ENCODE measurements at regions not wholly inside any gene's neighbourhood (a gene's known extent, or its start where the extent isn't known, plus 50 kb on each side); places are given as distances from the start of the nearest gene placed in this dataset.
"Not testable (repeated sequence)": the region's sequence is repeated elsewhere in the genome, so short reads cannot be mapped to it uniquely, and the experiment has no call there.

GRCh38 chr5:162603443-162604070, 536.0 kb downstream of the GABRG2 start:
- H3K9me3 Mint-ChIP-seq = peaks cover 7% of the 10 kb centered on the region
- H3K27me3 Mint-ChIP-seq = no peaks in the 10 kb centered on the region
- no peak overlapping the region for H3K27ac Mint-ChIP-seq (ENCODE audit: low read depth)
- no peak for DNase-seq (ENCODE audit: low spot score in 2 of 2)
- H3K36me3 Mint-ChIP-seq (ENCODE audit: insufficient read depth) = no peaks in the 10 kb centered on the region
- no peak overlapping the region for H3K4me3 Mint-ChIP-seq
- ATAC-seq (replicated peaks; ENCODE audit: extremely low read depth, poor library complexity, severe bottlenecking) = no peak
- no peaks in the 10 kb centered on the region for H3K4me1 Mint-ChIP-seq

- DNase-seq (ENCODE audit: low spot score in 2 of 2) (no peak), ATAC-seq (replicated peaks; ENCODE audit: extremely low read depth, poor library complexity, severe bottlenecking) (no peak)
- Mint-ChIP-seq H3K27me3 (no peaks in the 10 kb centered on the region), H3K4me3 (no peak overlapping the region), H3K27ac (ENCODE audit: low read depth) (no peak overlapping the region), H3K4me1 (no peaks in the 10 kb centered on the region), H3K36me3 (ENCODE audit: insufficient read depth) (no peaks in the 10 kb centered on the region), H3K9me3 (peaks cover 18% of the 10 kb centered on the region)
Observed at GRCh38 chr5:162607879-162608278, 540.3 kb downstream of the GABRG2 start.

GRCh38 chr5:162621726-162622263, 554.2 kb downstream of the GABRG2 start:
- not testable (repeated sequence) for H3K27me3 Mint-ChIP-seq; H3K4me1 Mint-ChIP-seq; ATAC-seq (replicated peaks; ENCODE audit: extremely low read depth, poor library complexity, severe bottlenecking); H3K36me3 Mint-ChIP-seq (ENCODE audit: insufficient read depth); DNase-seq (ENCODE audit: low spot score in 2 of 2); H3K4me3 Mint-ChIP-seq; H3K27ac Mint-ChIP-seq (ENCODE audit: low read depth)
- peaks cover 11% of the 10 kb centered on the region for H3K9me3 Mint-ChIP-seq

GRCh38 chr5:162624110-162624509, 556.5 kb downstream of the GABRG2 start:
- ATAC-seq (replicated peaks; ENCODE audit: extremely low read depth, poor library complexity, severe bottlenecking) = no peak
- peaks cover 21% of the 10 kb centered on the region for H3K9me3 Mint-ChIP-seq
- H3K36me3 Mint-ChIP-seq (ENCODE audit: insufficient read depth) = no peaks in the 10 kb centered on the region
- DNase-seq (ENCODE audit: low spot score in 2 of 2) = no peak
- no peak overlapping the region for H3K4me3 Mint-ChIP-seq
- no peaks in the 10 kb centered on the region for H3K4me1 Mint-ChIP-seq
- H3K27me3 Mint-ChIP-seq = no peaks in the 10 kb centered on the region
- H3K27ac Mint-ChIP-seq (ENCODE audit: low read depth) = no peak overlapping the region

GRCh38 chr5:162637481-162637880, 569.9 kb downstream of the GABRG2 start:
- Mint-ChIP-seq H3K9me3 (peaks cover 19% of the 10 kb centered on the region), H3K27me3 (no peaks in the 10 kb centered on the region), H3K27ac (ENCODE audit: low read depth) (no peak overlapping the region), H3K4me1 (no peaks in the 10 kb centered on the region), H3K4me3 (no peak overlapping the region), H3K36me3 (ENCODE audit: insufficient read depth) (no peaks in the 10 kb centered on the region)
- no peak for ATAC-seq (replicated peaks; ENCODE audit: extremely low read depth, poor library complexity, severe bottlenecking)
- no peak for DNase-seq (ENCODE audit: low spot score in 2 of 2)

GRCh38 chr5:162638849-162639248, 571.3 kb downstream of the GABRG2 start:
- DNase-seq (ENCODE audit: low spot score in 2 of 2) = no peak
- Mint-ChIP-seq H3K27ac (ENCODE audit: low read depth) (no peak overlapping the region), H3K4me3 (no peak overlapping the region), H3K36me3 (ENCODE audit: insufficient read depth) (peaks cover 2% of the 10 kb centered on the region), H3K27me3 (no peaks in the 10 kb centered on the region), H3K4me1 (no peaks in the 10 kb centered on the region), H3K9me3 (peaks cover 21% of the 10 kb centered on the region)
- no peak for ATAC-seq (replicated peaks; ENCODE audit: extremely low read depth, poor library complexity, severe bottlenecking)

GRCh38 chr5:162641142-162641813, 573.7 kb downstream of the GABRG2 start:
- Mint-ChIP-seq H3K36me3 (ENCODE audit: insufficient read depth) (peaks cover 2% of the 10 kb centered on the region), H3K27ac (ENCODE audit: low read depth) (no peak overlapping the region), H3K4me1 (no peaks in the 10 kb centered on the region), H3K9me3 (peaks cover 18% of the 10 kb centered on the region), H3K4me3 (no peak overlapping the region), H3K27me3 (no peaks in the 10 kb centered on the region)
- no peak for DNase-seq (ENCODE audit: low spot score in 2 of 2)
- ATAC-seq (replicated peaks; ENCODE audit: extremely low read depth, poor library complexity, severe bottlenecking) = no peak

- DNase-seq (ENCODE audit: low spot score in 2 of 2) = no peak
Observed at GRCh38 chr5:162654661-162655405, 587.3 kb downstream of the GABRG2 start.

GRCh38 chr5:162657076-162657475, 589.5 kb downstream of the GABRG2 start:
- no peaks in the 10 kb centered on the region for H3K4me1 Mint-ChIP-seq
- peaks cover 15% of the 10 kb centered on the region for H3K9me3 Mint-ChIP-seq
- DNase-seq (ENCODE audit: low spot score in 2 of 2) = no peak
- no peak overlapping the region for H3K27ac Mint-ChIP-seq (ENCODE audit: low read depth)
- H3K4me3 Mint-ChIP-seq = no peak overlapping the region
- H3K36me3 Mint-ChIP-seq (ENCODE audit: insufficient read depth) = peaks cover 2% of the 10 kb centered on the region
- no peak for ATAC-seq (replicated peaks; ENCODE audit: extremely low read depth, poor library complexity, severe bottlenecking)
- H3K27me3 Mint-ChIP-seq = no peaks in the 10 kb centered on the region

More at GRCh38 chr5:162654661-162655405, 587.3 kb downstream of the GABRG2 start:
- H3K9me3 Mint-ChIP-seq = peaks cover 27% of the 10 kb centered on the region
- H3K4me1 Mint-ChIP-seq = no peaks in the 10 kb centered on the region
- peaks cover 2% of the 10 kb centered on the region for H3K36me3 Mint-ChIP-seq (ENCODE audit: insufficient read depth)
- H3K27ac Mint-ChIP-seq (ENCODE audit: low read depth) = no peak overlapping the region
- no peak overlapping the region for H3K4me3 Mint-ChIP-seq
- H3K27me3 Mint-ChIP-seq = no peaks in the 10 kb centered on the region
- ATAC-seq (replicated peaks; ENCODE audit: extremely low read depth, poor library complexity, severe bottlenecking) = no peak

- Mint-ChIP-seq H3K9me3 (peaks cover 19% of the 10 kb centered on the region), H3K4me3 (no peak overlapping the region), H3K27ac (ENCODE audit: low read depth) (no peak overlapping the region), H3K4me1 (no peaks in the 10 kb centered on the region), H3K27me3 (no peaks in the 10 kb centered on the region), H3K36me3 (ENCODE audit: insufficient read depth) (no peaks in the 10 kb centered on the region)
- ATAC-seq (replicated peaks; ENCODE audit: extremely low read depth, poor library complexity, severe bottlenecking) (no peak), DNase-seq (ENCODE audit: low spot score in 2 of 2) (no peak)
Observed at GRCh38 chr5:162664846-162665245, 597.3 kb downstream of the GABRG2 start.

- Mint-ChIP-seq H3K4me3 (no peak overlapping the region), H3K9me3 (peaks cover 13% of the 10 kb centered on the region), H3K27ac (ENCODE audit: low read depth) (no peak overlapping the region), H3K27me3 (no peaks in the 10 kb centered on the region), H3K4me1 (no peaks in the 10 kb centered on the region), H3K36me3 (ENCODE audit: insufficient read depth) (no peaks in the 10 kb centered on the region)
- DNase-seq (ENCODE audit: low spot score in 2 of 2) (no peak), ATAC-seq (replicated peaks; ENCODE audit: extremely low read depth, poor library complexity, severe bottlenecking) (no peak)
Observed at GRCh38 chr5:162668926-162669325, 601.4 kb downstream of the GABRG2 start.

- Mint-ChIP-seq H3K4me3 (no peak overlapping the region), H3K4me1 (no peaks in the 10 kb centered on the region), H3K36me3 (ENCODE audit: insufficient read depth) (no peaks in the 10 kb centered on the region), H3K27ac (ENCODE audit: low read depth) (no peak overlapping the region), H3K27me3 (no peaks in the 10 kb centered on the region), H3K9me3 (peaks cover 11% of the 10 kb centered on the region)
- ATAC-seq (replicated peaks; ENCODE audit: extremely low read depth, poor library complexity, severe bottlenecking) = no peak
- no peak for DNase-seq (ENCODE audit: low spot score in 2 of 2)
Observed at GRCh38 chr5:162672061-162672460, 604.5 kb downstream of the GABRG2 start.

Data from central memory CD8-positive, alpha-beta T cell (primary cell).